ENCODE measurements at regions not wholly inside any gene's neighbourhood (a gene's known extent, or its start where the extent isn't known, plus 50 kb on each side); places are given as distances from the start of the nearest gene placed in this dataset.

DNA sequence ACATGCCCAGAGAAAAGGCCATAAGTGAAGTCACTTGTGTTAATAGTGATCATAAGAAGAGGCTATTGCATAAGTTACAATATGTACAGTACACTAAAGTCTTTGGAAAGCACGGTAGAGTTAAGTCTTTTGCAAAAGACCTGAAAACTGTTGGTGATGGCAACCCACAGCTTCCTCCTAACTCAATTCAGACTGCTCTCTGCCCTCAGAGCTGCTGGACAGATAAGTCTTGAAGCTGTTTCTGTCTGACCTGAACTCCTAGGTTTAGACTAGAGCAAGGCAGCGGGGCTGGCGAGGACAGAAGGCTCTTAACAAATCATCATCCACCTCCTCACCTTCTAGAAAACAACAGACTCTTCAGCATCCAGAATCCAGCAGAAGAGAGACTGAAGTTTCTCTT is 125.4 kb downstream of the CD24 start:
- no peak overlapping the region for H3K4me3 ChIP-seq (ENCODE audit: low read length in 3 of 3)
- H3K27ac ChIP-seq (ENCODE audit: low read depth in 2 of 2, low read length in 2 of 2) = no peak overlapping the region
- H3K27me3 ChIP-seq (ENCODE audit: control insufficient read depth, insufficient read depth, low read length) = no peaks in the 10 kb centered on the region
- intact Hi-C loops (cut with DNase I) = no loop called here
- no peak for FAIRE-seq
- H3K9ac ChIP-seq (ENCODE audit: low read length in 3 of 3) = no peak overlapping the region
- no peaks in the 10 kb centered on the region for H3K36me3 ChIP-seq (ENCODE audit: control insufficient read depth in 2 of 3, insufficient read depth in 3 of 3, low read length in 3 of 3)
- TF ChIP-seq, protein P1, sequence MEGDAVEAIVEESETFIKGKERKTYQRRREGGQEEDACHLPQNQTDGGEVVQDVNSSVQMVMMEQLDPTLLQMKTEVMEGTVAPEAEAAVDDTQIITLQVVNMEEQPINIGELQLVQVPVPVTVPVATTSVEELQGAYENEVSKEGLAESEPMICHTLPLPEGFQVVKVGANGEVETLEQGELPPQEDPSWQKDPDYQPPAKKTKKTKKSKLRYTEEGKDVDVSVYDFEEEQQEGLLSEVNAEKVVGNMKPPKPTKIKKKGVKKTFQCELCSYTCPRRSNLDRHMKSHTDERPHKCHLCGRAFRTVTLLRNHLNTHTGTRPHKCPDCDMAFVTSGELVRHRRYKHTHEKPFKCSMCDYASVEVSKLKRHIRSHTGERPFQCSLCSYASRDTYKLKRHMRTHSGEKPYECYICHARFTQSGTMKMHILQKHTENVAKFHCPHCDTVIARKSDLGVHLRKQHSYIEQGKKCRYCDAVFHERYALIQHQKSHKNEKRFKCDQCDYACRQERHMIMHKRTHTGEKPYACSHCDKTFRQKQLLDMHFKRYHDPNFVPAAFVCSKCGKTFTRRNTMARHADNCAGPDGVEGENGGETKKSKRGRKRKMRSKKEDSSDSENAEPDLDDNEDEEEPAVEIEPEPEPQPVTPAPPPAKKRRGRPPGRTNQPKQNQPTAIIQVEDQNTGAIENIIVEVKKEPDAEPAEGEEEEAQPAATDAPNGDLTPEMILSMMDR (IDR thresholded peaks at IDR 0.05; ENCODE audit: borderline replicate concordance, extremely low read depth, insufficient read depth) = no peak
- peaks cover 0 to 7% (median 0%) of the 10 kb centered on the region in 3 donors for H3K9me3 ChIP-seq (ENCODE audit: control insufficient read depth in 2 of 3, insufficient read depth in 1 of 3, low read length in 3 of 3)
- no peak for DNase-seq
- no peaks in the 10 kb centered on the region for H3K4me1 ChIP-seq (ENCODE audit: control insufficient read depth in 2 of 3, insufficient read depth in 2 of 3, low read depth in 1 of 3, low read length in 3 of 3)

DNA sequence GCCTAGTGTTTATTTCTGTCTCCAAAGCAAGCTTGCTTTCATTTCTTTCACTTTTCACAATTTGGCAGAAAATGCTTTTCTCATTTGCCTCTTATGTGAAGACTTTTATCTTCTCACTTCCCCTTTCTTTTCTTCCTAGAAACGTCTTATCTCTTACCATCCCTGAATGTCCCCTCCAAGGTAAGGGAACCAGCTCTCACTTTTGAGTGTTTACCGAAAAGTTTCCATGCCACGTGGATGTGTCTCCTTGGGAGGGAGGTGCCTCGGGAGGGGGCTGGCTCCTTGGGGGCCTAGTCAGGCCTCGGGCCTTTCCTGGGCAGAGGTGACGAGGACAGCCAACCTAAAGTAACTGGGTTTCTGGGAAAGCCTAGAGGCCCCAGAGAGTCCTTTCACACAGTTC is 127.4 kb downstream of the CD24 start:
- Histone ChIP-seq H3K4me1 (ENCODE audit: control insufficient read depth in 2 of 3, insufficient read depth in 2 of 3, low read depth in 1 of 3, low read length in 3 of 3) (no peaks in the 10 kb centered on the region), H3K27me3 (ENCODE audit: control insufficient read depth, insufficient read depth, low read length) (no peaks in the 10 kb centered on the region), H3K4me3 (ENCODE audit: low read length in 3 of 3) (no peak overlapping the region), H3K9me3 (ENCODE audit: control insufficient read depth in 2 of 3, insufficient read depth in 1 of 3, low read length in 3 of 3) (peaks cover 0 to 3% (median 0%) of the 10 kb centered on the region in 3 donors), H3K36me3 (ENCODE audit: control insufficient read depth in 2 of 3, insufficient read depth in 3 of 3, low read length in 3 of 3) (no peaks in the 10 kb centered on the region), H3K9ac (ENCODE audit: low read length in 3 of 3) (no peak overlapping the region), H3K27ac (ENCODE audit: low read depth in 2 of 2, low read length in 2 of 2) (no peak overlapping the region)
- DNase-seq (no peak), FAIRE-seq (no peak)
- TF ChIP-seq, protein P1 (IDR thresholded peaks at IDR 0.05; ENCODE audit: borderline replicate concordance, extremely low read depth, insufficient read depth) = no peak
- intact Hi-C loops (cut with DNase I) = no loop called here

DNA sequence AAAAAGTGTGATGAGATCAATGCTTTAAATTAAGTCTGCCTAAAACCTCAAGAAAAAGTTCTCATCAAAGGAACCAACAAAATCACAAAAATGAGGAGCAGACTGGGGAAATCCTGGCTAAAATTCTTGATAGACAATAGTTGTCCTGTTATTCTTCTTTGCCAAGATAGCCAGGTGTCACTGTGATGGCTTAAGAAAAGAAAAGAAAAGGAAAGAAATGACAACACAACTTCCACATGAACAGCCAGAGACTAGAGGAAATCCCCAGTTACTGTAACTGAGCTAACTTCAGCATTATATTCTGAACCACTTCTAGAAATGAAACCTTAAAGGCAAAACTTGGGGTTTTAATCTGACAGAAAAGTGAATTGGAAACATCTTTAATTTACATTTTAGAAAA is 129.6 kb downstream of the CD24 start:
- TF ChIP-seq, protein P1 (IDR thresholded peaks at IDR 0.05; ENCODE audit: borderline replicate concordance, extremely low read depth, insufficient read depth) = no peak
- Histone ChIP-seq H3K27me3 (ENCODE audit: control insufficient read depth, insufficient read depth, low read length) (no peaks in the 10 kb centered on the region), H3K9me3 (ENCODE audit: control insufficient read depth in 2 of 3, insufficient read depth in 1 of 3, low read length in 3 of 3) (no peaks in the 10 kb centered on the region), H3K4me1 (ENCODE audit: control insufficient read depth in 2 of 3, insufficient read depth in 2 of 3, low read depth in 1 of 3, low read length in 3 of 3) (no peaks in the 10 kb centered on the region), H3K27ac (ENCODE audit: low read depth in 2 of 2, low read length in 2 of 2) (no peak overlapping the region), H3K9ac (ENCODE audit: low read length in 3 of 3) (no peak overlapping the region), H3K4me3 (ENCODE audit: low read length in 3 of 3) (no peak overlapping the region), H3K36me3 (ENCODE audit: control insufficient read depth in 2 of 3, insufficient read depth in 3 of 3, low read length in 3 of 3) (no peaks in the 10 kb centered on the region)
- no peak for FAIRE-seq
- intact Hi-C loops (cut with DNase I) = no loop called here
- DNase-seq = no peak

Data from kidney (tissue), 13 donors.